ENCODE measurements at regions not wholly inside any gene's neighbourhood (a gene's known extent, or its start where the extent isn't known, plus 50 kb on each side); places are given as distances from the start of the nearest gene placed in this dataset.

DNA sequence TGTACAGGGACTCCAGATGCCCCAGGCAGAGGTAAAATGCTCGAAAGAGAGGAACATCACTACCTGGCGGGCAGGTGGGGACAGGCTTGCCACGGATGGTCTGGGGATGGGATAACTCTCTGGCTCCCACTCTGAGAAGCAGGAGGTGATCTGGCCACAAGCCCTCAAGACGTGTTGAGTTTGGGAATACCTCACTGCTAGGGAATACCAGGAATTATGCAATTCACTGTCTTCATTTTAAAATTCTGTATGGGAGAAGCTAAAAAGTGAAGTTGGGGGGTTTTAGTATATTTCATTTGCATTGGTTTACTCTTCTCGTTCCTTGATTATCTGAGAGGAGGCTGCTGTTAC is 510.4 kb downstream of the CCDC171 start:
- TF ChIP-seq, protein P1, sequence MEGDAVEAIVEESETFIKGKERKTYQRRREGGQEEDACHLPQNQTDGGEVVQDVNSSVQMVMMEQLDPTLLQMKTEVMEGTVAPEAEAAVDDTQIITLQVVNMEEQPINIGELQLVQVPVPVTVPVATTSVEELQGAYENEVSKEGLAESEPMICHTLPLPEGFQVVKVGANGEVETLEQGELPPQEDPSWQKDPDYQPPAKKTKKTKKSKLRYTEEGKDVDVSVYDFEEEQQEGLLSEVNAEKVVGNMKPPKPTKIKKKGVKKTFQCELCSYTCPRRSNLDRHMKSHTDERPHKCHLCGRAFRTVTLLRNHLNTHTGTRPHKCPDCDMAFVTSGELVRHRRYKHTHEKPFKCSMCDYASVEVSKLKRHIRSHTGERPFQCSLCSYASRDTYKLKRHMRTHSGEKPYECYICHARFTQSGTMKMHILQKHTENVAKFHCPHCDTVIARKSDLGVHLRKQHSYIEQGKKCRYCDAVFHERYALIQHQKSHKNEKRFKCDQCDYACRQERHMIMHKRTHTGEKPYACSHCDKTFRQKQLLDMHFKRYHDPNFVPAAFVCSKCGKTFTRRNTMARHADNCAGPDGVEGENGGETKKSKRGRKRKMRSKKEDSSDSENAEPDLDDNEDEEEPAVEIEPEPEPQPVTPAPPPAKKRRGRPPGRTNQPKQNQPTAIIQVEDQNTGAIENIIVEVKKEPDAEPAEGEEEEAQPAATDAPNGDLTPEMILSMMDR (IDR thresholded peaks at IDR 0.05), result no peak
- TF ChIP-seq POLR2A (IDR thresholded peaks at IDR 0.05) (no peak), POLR2AphosphoS5 (IDR thresholded peaks at IDR 0.05; ENCODE audit: insufficient read depth in 1 of 2, low read depth in 1 of 2) (no peak)
